NT2/D1 (cell line): ENCODE measurements at regions not wholly inside any gene's neighbourhood (a gene's known extent, or its start where the extent isn't known, plus 50 kb on each side); places are given as distances from the start of the nearest gene placed in this dataset.

Experiments used
- DNase-seq: peaks from one replicate; pipeline ENCODE4 v3.0.0-alpha.2; 2011; ENCODE audit warnings: low read depth, low spot score
- H3K27me3 ChIP-seq: 2 replicates; pipeline ENCODE4 v1.6.0; 2011; ENCODE audit warnings: mild to moderate bottlenecking; ENCODE audit not compliant: insufficient read length, insufficient read depth
- H3K36me3 ChIP-seq: 2 replicates; pipeline ENCODE4 v1.6.1; 2011; ENCODE audit warnings: mild to moderate bottlenecking, low read length, mixed read lengths; ENCODE audit not compliant: insufficient read depth, insufficient read length
- H3K4me1 ChIP-seq: 2 replicates; pipeline ENCODE4 v1.5.1; 2011; ENCODE audit not compliant: insufficient read depth, insufficient read length
- H3K4me3 ChIP-seq: 2 replicates; pipeline ENCODE4 v1.5.1; 2011; ENCODE audit warnings: low read depth; ENCODE audit not compliant: insufficient read length
- H3K9ac ChIP-seq: 2 replicates; pipeline ENCODE4 v1.6.0; 2011; ENCODE audit warnings: low read depth; ENCODE audit not compliant: insufficient read length
- H3K9me3 ChIP-seq: 2 replicates; pipeline ENCODE4 v1.5.1; 2011; ENCODE audit warnings: mild to moderate bottlenecking, low read length; ENCODE audit not compliant: insufficient read depth
- SUZ12 ChIP-seq: IDR thresholded peaks from 2 replicates; pipeline ENCODE4 v1.6.1; 2011; ENCODE audit not compliant: insufficient read length, insufficient read depth; ENCODE audit errors: extremely low read depth
- YY1 ChIP-seq: IDR thresholded peaks from 2 replicates; pipeline ENCODE4 v1.6.1; 2011; ENCODE audit not compliant: insufficient read length, insufficient read depth
- ZNF274 ChIP-seq: IDR thresholded peaks from 2 replicates; pipeline ENCODE4 v1.6.1; 2011; ENCODE audit warnings: mild to moderate bottlenecking, low read depth, low read length

GRCh38 chr2:174660984-174661675, 63.5 kb upstream of the WIPF1 start:
- Histone ChIP-seq H3K4me3 (no peak overlapping the region), H3K9ac (no peak overlapping the region), H3K4me1 (no peaks in the 10 kb centered on the region), H3K27me3 (no peaks in the 10 kb centered on the region), H3K9me3 (peaks cover 5% of the 10 kb centered on the region; the same call in 1 of the 2 replicates), H3K36me3 (peaks cover 13% of the 10 kb centered on the region)
- TF ChIP-seq SUZ12 (no peak), ZNF274 (no peak), YY1 (no peak)
- no peak for DNase-seq

GRCh38 chr2:174659069-174659900, 61.7 kb upstream of the WIPF1 start:
- H3K9ac ChIP-seq = no peak overlapping the region
- no peaks in the 10 kb centered on the region for H3K4me1 ChIP-seq
- peaks cover 19% of the 10 kb centered on the region for H3K36me3 ChIP-seq
- no peak overlapping the region for H3K4me3 ChIP-seq
- no peaks in the 10 kb centered on the region for H3K27me3 ChIP-seq
- peaks cover 15% of the 10 kb centered on the region for H3K9me3 ChIP-seq
- no peak for DNase-seq
- TF ChIP-seq ZNF274 (no peak), YY1 (no peak), SUZ12 (no peak)

- Histone ChIP-seq H3K27me3 (no peaks in the 10 kb centered on the region), H3K4me3 (no peak overlapping the region), H3K36me3 (peaks cover 19% of the 10 kb centered on the region), H3K9me3 (peaks cover 15% of the 10 kb centered on the region), H3K4me1 (no peaks in the 10 kb centered on the region), H3K9ac (no peak overlapping the region)
- TF ChIP-seq YY1 = no peak
- no peak for TF ChIP-seq SUZ12
- no peak for TF ChIP-seq ZNF274
- DNase-seq = no peak
Measured at GRCh38 chr2:174656676-174657176, 59.1 kb upstream of the WIPF1 start.

GRCh38 chr2:174656035-174656434, 58.4 kb upstream of the WIPF1 start:
- no peak for DNase-seq
- H3K27me3 ChIP-seq = no peaks in the 10 kb centered on the region
- H3K9ac ChIP-seq = no peak overlapping the region
- H3K4me3 ChIP-seq = no peak overlapping the region
- H3K9me3 ChIP-seq = peaks cover 15% of the 10 kb centered on the region
- H3K36me3 ChIP-seq = peaks cover 15% of the 10 kb centered on the region
- no peak for TF ChIP-seq ZNF274
- no peak for TF ChIP-seq SUZ12
- TF ChIP-seq YY1 = no peak
- H3K4me1 ChIP-seq = no peaks in the 10 kb centered on the region

GRCh38 chr2:174654419-174654941, 56.9 kb upstream of the WIPF1 start:
- no peak overlapping the region for H3K4me3 ChIP-seq
- no peak overlapping the region for H3K9ac ChIP-seq
- peaks cover 9% of the 10 kb centered on the region for H3K36me3 ChIP-seq
- DNase-seq = no peak
- peaks cover 15% of the 10 kb centered on the region for H3K9me3 ChIP-seq
- TF ChIP-seq ZNF274 = no peak
- no peak for TF ChIP-seq YY1
- TF ChIP-seq SUZ12 = no peak
- no peaks in the 10 kb centered on the region for H3K4me1 ChIP-seq
- H3K27me3 ChIP-seq = no peaks in the 10 kb centered on the region

GRCh38 chr2:174648896-174649295, 51.3 kb upstream of the WIPF1 start:
- no peak for DNase-seq
- Histone ChIP-seq H3K9ac (no peak overlapping the region), H3K27me3 (no peaks in the 10 kb centered on the region), H3K9me3 (peaks cover 13% of the 10 kb centered on the region; the same call in 1 of the 2 replicates), H3K36me3 (no peaks in the 10 kb centered on the region), H3K4me3 (no peak overlapping the region), H3K4me1 (no peaks in the 10 kb centered on the region)
- TF ChIP-seq YY1 (no peak), SUZ12 (no peak), ZNF274 (no peak)
